ENCODE measurements at regions not wholly inside any gene's neighbourhood (a gene's known extent, or its start where the extent isn't known, plus 50 kb on each side); places are given as distances from the start of the nearest gene placed in this dataset.

- TF ChIP-seq, protein P1, sequence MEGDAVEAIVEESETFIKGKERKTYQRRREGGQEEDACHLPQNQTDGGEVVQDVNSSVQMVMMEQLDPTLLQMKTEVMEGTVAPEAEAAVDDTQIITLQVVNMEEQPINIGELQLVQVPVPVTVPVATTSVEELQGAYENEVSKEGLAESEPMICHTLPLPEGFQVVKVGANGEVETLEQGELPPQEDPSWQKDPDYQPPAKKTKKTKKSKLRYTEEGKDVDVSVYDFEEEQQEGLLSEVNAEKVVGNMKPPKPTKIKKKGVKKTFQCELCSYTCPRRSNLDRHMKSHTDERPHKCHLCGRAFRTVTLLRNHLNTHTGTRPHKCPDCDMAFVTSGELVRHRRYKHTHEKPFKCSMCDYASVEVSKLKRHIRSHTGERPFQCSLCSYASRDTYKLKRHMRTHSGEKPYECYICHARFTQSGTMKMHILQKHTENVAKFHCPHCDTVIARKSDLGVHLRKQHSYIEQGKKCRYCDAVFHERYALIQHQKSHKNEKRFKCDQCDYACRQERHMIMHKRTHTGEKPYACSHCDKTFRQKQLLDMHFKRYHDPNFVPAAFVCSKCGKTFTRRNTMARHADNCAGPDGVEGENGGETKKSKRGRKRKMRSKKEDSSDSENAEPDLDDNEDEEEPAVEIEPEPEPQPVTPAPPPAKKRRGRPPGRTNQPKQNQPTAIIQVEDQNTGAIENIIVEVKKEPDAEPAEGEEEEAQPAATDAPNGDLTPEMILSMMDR (IDR thresholded peaks at IDR 0.05) = no peak
- TF ChIP-seq POLR2A (IDR thresholded peaks at IDR 0.05) (no peak), POLR2AphosphoS5 (IDR thresholded peaks at IDR 0.05) (no peak)
Observed at GRCh38 chr14:98161356-98161755, 1110.6 kb downstream of the BCL11B start.

Measured in breast epithelium (tissue), 3 donors.